ENCODE measurements at regions not wholly inside any gene's neighbourhood (a gene's known extent, or its start where the extent isn't known, plus 50 kb on each side); places are given as distances from the start of the nearest gene placed in this dataset.
"Not testable (repeated sequence)": the region's sequence is repeated elsewhere in the genome, so short reads cannot be mapped to it uniquely, and the experiment has no call there.

DNA sequence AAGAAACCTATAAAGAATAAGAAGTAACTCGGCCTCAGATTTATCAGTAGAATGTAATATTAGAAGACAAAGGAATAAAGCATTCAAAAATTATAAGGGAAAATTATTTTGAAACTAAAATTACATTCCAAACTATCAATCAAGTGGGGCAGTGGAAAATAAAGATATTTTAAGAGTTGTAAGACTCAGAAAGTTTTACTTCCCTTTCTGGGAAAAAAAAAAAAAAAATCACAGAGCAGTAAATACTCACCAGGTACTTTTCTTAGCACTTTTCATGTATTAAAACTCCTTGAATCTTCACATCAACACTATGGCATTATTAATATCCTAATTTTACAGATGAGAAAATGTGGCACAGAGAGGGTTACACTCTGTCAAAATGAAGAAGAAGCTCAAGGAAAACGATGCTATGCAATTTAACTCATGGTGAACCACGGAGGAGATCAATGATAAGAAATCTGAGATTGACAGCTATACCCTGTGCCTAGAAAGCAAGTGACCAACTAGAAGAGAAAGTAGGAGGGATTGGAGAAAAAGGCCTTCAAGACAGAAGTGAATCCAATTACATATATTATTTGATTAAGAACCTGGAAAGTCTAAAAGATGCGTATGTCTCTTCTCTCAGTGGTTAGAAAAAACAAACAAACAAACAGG, 238.9 kb upstream of the ID2 start:
- no peak overlapping the region for H3K4me3 ChIP-seq (ENCODE audit: low read length)
- no peak for DNase-seq (ENCODE audit: low read depth)
- TF ChIP-seq, protein P1, sequence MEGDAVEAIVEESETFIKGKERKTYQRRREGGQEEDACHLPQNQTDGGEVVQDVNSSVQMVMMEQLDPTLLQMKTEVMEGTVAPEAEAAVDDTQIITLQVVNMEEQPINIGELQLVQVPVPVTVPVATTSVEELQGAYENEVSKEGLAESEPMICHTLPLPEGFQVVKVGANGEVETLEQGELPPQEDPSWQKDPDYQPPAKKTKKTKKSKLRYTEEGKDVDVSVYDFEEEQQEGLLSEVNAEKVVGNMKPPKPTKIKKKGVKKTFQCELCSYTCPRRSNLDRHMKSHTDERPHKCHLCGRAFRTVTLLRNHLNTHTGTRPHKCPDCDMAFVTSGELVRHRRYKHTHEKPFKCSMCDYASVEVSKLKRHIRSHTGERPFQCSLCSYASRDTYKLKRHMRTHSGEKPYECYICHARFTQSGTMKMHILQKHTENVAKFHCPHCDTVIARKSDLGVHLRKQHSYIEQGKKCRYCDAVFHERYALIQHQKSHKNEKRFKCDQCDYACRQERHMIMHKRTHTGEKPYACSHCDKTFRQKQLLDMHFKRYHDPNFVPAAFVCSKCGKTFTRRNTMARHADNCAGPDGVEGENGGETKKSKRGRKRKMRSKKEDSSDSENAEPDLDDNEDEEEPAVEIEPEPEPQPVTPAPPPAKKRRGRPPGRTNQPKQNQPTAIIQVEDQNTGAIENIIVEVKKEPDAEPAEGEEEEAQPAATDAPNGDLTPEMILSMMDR (conservative IDR thresholded peaks at IDR 0.05; ENCODE audit: low read depth, low read length), result no peak

DNA sequence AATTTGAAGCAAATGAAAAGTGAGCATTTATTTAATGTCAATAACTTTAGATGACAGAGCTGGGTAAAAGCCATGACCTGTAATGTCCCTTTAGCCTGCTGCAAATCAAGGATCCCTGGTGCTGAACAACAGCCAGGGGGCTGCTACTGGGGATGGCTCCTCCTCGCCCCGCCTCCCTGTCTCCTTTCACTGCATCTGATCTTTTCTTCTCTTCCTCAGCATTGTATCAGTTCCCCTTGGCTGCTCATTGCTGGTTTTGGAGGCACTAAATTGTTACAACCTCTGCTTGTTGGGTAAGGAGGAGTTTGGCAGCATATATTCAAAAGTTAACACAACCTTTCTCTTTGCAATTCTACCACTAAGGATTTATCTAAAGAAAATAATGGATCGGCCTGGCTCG, 236.3 kb upstream of the ID2 start:
- no peak for DNase-seq (ENCODE audit: low read depth)
- no peak overlapping the region for H3K4me3 ChIP-seq (ENCODE audit: low read length)
- TF ChIP-seq, protein P1 (conservative IDR thresholded peaks at IDR 0.05; ENCODE audit: low read depth, low read length), result no peak

GRCh38 chr2:8446751-8447150, 235.1 kb upstream of the ID2 start:
- DNase-seq (ENCODE audit: low read depth); H3K4me3 ChIP-seq (ENCODE audit: low read length): not testable (repeated sequence)

GRCh38 chr2:8447610-8448221, 234.1 kb upstream of the ID2 start:
- no peak for DNase-seq (ENCODE audit: low read depth)
- TF ChIP-seq, protein P1 (conservative IDR thresholded peaks at IDR 0.05; ENCODE audit: low read depth, low read length), result no peak
- H3K4me3 ChIP-seq (ENCODE audit: low read length), result no peak overlapping the region

DNA sequence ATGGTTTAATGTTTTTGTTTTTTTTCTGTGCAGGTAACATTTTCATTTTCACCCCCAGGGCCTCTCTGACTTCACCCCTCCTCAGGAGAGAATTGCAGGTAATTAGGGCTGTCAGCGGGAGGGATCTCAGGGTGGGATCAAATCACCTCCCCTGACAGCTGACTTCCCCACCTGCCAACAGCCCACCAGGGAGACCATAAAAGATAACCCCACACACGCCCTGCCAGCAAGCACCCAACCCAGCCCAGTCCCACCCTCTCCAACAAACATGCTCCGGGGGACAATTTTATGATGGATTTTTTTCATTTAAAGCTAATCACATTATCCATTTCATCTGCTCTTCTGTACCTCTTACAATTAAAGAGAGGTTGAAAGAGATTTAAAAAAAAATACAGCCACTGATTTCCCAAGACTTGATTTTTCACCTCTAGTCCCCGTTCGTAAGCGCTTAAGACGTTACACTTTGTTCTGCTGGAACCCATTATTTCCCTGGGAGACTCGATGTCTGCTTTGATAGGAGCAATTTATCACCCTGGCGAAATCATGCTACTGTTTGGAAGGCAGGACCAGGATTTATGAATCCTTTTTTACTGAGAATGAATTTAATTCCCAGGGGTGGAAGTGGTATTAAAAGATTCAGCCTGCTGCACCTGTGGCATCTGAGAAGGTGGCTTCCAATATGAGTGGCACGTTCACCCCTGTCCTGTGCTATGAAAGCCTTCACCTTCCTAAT, 232.9 kb upstream of the ID2 start:
- no peak overlapping the region for H3K4me3 ChIP-seq (ENCODE audit: low read length)
- DNase-seq (ENCODE audit: low read depth), result no peak
- TF ChIP-seq, protein P1 (conservative IDR thresholded peaks at IDR 0.05; ENCODE audit: low read depth, low read length), result no peak

DNA sequence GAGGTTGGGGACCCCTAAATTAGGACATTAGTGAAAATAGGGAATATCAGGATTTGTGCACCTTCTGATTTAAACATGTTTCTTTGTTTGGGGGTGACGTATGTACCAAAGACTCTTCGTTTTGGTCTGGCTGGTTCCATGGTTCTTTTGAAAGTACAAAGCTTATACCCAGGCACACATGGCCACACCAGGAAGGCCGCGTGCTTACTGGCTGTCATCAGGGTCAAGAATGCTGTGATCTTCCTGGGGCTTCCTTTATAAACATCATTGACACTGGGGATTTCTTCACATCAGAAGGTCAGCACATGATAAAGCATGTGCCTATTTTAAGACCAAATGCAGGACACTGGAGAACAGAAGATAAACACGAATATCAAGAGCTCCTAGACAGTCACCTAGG, 230.6 kb upstream of the ID2 start:
- TF ChIP-seq, protein P1 (conservative IDR thresholded peaks at IDR 0.05; ENCODE audit: low read depth, low read length), result no peak
- DNase-seq (ENCODE audit: low read depth), result no peak
- H3K4me3 ChIP-seq (ENCODE audit: low read length), result no peak overlapping the region

GRCh38 chr2:8452296-8452695, 229.6 kb upstream of the ID2 start:
- no peak for DNase-seq (ENCODE audit: low read depth)
- H3K4me3 ChIP-seq (ENCODE audit: low read length), result no peak overlapping the region
- TF ChIP-seq, protein P1 (conservative IDR thresholded peaks at IDR 0.05; ENCODE audit: low read depth, low read length), result no peak

Data from retinal pigment epithelial cell (primary cell).